K562 (cell line): ENCODE measurements at regions not wholly inside any gene's neighbourhood (a gene's known extent, or its start where the extent isn't known, plus 50 kb on each side); places are given as distances from the start of the nearest gene placed in this dataset.

ENCODE experiments used
- CCNT2 ChIP-seq: IDR thresholded peaks from 2 replicates; pipeline ENCODE4 v1.6.1; 2011; ENCODE audit warnings: borderline replicate concordance, low read depth, mild to moderate bottlenecking, moderate library complexity, mixed read lengths, low read length; ENCODE audit not compliant: insufficient read length; ENCODE audit errors: extremely low read depth
- HDAC3 ChIP-seq: fragments of 450-650 bp; IDR thresholded peaks from 2 replicates; pipeline ENCODE4 v1.6.1; 2018; ENCODE audit warnings: borderline replicate concordance, mild to moderate bottlenecking, moderate library complexity; ENCODE audit not compliant: partially characterized antibody
- TF ChIP-seq, protein P1 (sequence below): fragments of 150-350 bp; IDR thresholded peaks from 2 replicates; pipeline ENCODE4 v1.6.1; 2014; ENCODE audit warnings: low read depth, mild to moderate bottlenecking, low read length, borderline replicate concordance
- TF ChIP-seq, protein P2 (sequence below): fragments of 450-650 bp; IDR thresholded peaks from 2 replicates; pipeline ENCODE4 v1.6.1; 2017; ENCODE audit warnings: antibody characterized with exemption

DNA sequence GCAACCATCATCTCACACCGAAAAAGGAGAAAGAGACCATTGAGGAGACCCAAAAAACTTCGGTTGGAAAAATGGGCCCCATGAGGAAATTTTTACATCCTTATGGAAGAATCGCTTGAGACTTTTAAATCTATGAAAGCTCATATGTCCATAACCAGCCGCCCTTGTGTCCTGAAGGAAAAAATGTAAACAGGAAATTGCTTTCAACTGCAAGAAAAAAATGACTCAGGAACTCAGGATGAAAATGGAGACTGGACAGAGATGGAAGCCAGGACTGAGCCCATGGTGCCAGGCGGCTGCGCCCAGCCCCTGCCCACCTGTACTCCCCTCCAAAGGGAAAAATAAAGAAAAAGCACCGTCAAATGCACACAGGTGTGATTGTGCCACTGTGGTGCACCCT, 81.5 kb upstream of the SLC66A3 start (continued):
- TF ChIP-seq, protein P1, sequence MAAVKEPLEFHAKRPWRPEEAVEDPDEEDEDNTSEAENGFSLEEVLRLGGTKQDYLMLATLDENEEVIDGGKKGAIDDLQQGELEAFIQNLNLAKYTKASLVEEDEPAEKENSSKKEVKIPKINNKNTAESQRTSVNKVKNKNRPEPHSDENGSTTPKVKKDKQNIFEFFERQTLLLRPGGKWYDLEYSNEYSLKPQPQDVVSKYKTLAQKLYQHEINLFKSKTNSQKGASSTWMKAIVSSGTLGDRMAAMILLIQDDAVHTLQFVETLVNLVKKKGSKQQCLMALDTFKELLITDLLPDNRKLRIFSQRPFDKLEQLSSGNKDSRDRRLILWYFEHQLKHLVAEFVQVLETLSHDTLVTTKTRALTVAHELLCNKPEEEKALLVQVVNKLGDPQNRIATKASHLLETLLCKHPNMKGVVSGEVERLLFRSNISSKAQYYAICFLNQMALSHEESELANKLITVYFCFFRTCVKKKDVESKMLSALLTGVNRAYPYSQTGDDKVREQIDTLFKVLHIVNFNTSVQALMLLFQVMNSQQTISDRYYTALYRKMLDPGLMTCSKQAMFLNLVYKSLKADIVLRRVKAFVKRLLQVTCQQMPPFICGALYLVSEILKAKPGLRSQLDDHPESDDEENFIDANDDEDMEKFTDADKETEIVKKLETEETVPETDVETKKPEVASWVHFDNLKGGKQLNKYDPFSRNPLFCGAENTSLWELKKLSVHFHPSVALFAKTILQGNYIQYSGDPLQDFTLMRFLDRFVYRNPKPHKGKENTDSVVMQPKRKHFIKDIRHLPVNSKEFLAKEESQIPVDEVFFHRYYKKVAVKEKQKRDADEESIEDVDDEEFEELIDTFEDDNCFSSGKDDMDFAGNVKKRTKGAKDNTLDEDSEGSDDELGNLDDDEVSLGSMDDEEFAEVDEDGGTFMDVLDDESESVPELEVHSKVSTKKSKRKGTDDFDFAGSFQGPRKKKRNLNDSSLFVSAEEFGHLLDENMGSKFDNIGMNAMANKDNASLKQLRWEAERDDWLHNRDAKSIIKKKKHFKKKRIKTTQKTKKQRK: no peak
- no peak for TF ChIP-seq HDAC3
- TF ChIP-seq CCNT2: no peak
- TF ChIP-seq, protein P2, sequence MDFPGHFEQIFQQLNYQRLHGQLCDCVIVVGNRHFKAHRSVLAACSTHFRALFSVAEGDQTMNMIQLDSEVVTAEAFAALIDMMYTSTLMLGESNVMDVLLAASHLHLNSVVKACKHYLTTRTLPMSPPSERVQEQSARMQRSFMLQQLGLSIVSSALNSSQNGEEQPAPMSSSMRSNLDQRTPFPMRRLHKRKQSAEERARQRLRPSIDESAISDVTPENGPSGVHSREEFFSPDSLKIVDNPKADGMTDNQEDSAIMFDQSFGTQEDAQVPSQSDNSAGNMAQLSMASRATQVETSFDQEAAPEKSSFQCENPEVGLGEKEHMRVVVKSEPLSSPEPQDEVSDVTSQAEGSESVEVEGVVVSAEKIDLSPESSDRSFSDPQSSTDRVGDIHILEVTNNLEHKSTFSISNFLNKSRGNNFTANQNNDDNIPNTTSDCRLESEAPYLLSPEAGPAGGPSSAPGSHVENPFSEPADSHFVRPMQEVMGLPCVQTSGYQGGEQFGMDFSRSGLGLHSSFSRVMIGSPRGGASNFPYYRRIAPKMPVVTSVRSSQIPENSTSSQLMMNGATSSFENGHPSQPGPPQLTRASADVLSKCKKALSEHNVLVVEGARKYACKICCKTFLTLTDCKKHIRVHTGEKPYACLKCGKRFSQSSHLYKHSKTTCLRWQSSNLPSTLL: no peak
- TF ChIP-seq, all 486 proteins: peak for 0
